ENCODE measurements at regions not wholly inside any gene's neighbourhood (a gene's known extent, or its start where the extent isn't known, plus 50 kb on each side); places are given as distances from the start of the nearest gene placed in this dataset.

DNA sequence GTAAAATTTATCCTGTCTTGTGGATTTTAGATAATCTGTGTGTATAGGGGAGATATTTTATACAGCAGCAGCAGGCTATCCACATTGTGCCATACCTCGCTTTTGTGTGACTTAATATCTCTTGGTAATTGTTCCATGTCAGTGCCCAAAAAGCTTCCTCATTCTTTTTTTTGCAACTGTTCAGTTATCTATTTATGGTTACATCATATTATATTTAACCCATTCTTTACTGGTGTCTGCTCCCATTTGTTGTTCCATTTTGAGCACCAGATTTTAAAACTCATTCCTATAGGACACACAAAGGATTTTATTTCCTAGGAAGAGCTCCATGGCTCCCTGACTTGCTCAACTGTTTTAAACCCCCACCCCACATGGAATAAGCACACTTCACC, 86.3 kb upstream of the RASGRP1 start:
- Histone ChIP-seq H2BK20ac (ENCODE audit: low read length) (no peak overlapping the region), H3K4me3 (ENCODE audit: extremely low read depth in 1 of 4, insufficient read depth in 2 of 4, low read depth in 3 of 4, low read length in 4 of 4) (no peak overlapping the region), H4K91ac (replicated peaks; ENCODE audit: insufficient read length, low read length) (no peak overlapping the region), H3K27me3 (replicated peaks in 1 of 4; ENCODE audit: control insufficient read depth in 3 of 4, extremely low read depth in 1 of 4, insufficient read depth in 3 of 4, low read length in 3 of 4) (no peaks in the 10 kb centered on the region), H3K23me2 (ENCODE audit: low read depth, low read length) (no peaks in the 10 kb centered on the region), H3K18ac (ENCODE audit: extremely low read depth, low read length) (no peak overlapping the region), H3K36me3 (ENCODE audit: control insufficient read depth in 2 of 4, insufficient read depth in 4 of 4, low read length in 3 of 4) (no peaks in the 10 kb centered on the region), H3K4ac (replicated peaks; ENCODE audit: insufficient read length, low read depth, low read length) (no peak overlapping the region), H2BK5ac (ENCODE audit: low read depth, low read length) (no peak overlapping the region), H3K4me2 (ENCODE audit: insufficient read depth in 1 of 2, low read depth in 2 of 2, low read length in 2 of 2) (no peak overlapping the region), H3K4me1 (replicated peaks in 1 of 4; ENCODE audit: control insufficient read depth in 3 of 4, insufficient read depth in 4 of 4, low read length in 3 of 4) (no peaks in the 10 kb centered on the region), H2AFZ (ENCODE audit: low read length) (no peak overlapping the region), H2BK120ac (replicated peaks; ENCODE audit: low read depth, low read length) (no peak overlapping the region), H3K56ac (replicated peaks; ENCODE audit: insufficient read length, low read depth, low read length) (no peak overlapping the region), H3K79me1 (ENCODE audit: low read depth, low read length) (no peaks in the 10 kb centered on the region), H3K79me2 (ENCODE audit: control insufficient read depth in 1 of 2, insufficient read depth in 2 of 2, low read length in 2 of 2) (no peaks in the 10 kb centered on the region), H2BK12ac (ENCODE audit: low read depth, low read length) (no peak overlapping the region), H3K9ac (replicated peaks in 1 of 4; ENCODE audit: extremely low read depth in 1 of 4, low read depth in 3 of 4, low read length in 3 of 4) (no peak overlapping the region), H3K23ac (ENCODE audit: insufficient read length) (no peak overlapping the region), H4K20me1 (replicated peaks in 1 of 2; ENCODE audit: control insufficient read depth in 1 of 2, insufficient read depth in 2 of 2, low read length in 2 of 2) (no peaks in the 10 kb centered on the region), H4K8ac (ENCODE audit: extremely low read depth, insufficient read depth, low read length) (no peak overlapping the region), H4K5ac (ENCODE audit: insufficient read length, low read depth, low read length) (no peak overlapping the region), H2BK15ac (ENCODE audit: low read length) (no peak overlapping the region), H3K9me3 (ENCODE audit: insufficient read depth in 2 of 2, low read depth in 1 of 2, low read length in 1 of 2) (no peaks in the 10 kb centered on the region), H3K14ac (ENCODE audit: insufficient read length) (no peak overlapping the region), H2AK5ac (ENCODE audit: low read depth, low read length) (no peak overlapping the region), H3K27ac (ENCODE audit: low read depth, low read length) (no peak overlapping the region)
- DNase-seq (ENCODE audit: low read depth in 1 of 2, low spot score in 2 of 2) (no peak), FAIRE-seq (no peak)
- CTCF ChIA-PET (ENCODE audit: partially characterized antibody), result interaction anchor here (0.7 to 7.1 kb wide), 9 partner anchors 12 to 211 kb away, joined by 3 to 40 read pairs (median 4); partner anchors contain the start of gene RASGRP1
- POLR2A ChIA-PET (ENCODE audit: partially characterized antibody), result interaction anchor here (1.1 kb wide), 1 partner anchor 197 kb away, joined by 3 read pairs; the partner anchor contains the start of gene FAM98B
- WGBS, 2 experiments (ENCODE audit: extremely low coverage in 1 of 2, insufficient coverage in 1 of 2, insufficient read length in 1 of 2, insufficient replicate concordance in 2 of 2, low coverage in 1 of 2, low lambda C conversion rate in 2 of 2, missing lambda C conversion rate in 1 of 2), result 88% methylated on average over 1 of the region's 1 CpG; no CpG with 5 or more reads in 1 of the 2 experiments
- TF ChIP-seq KDM1A (IDR thresholded peaks at IDR 0.05; ENCODE audit: borderline replicate concordance, low read length), result no peak
- no peak for TF ChIP-seq POLR2AphosphoS5 (IDR thresholded peaks at IDR 0.05; ENCODE audit: low read depth, low read length)
- TF ChIP-seq, protein P1, sequence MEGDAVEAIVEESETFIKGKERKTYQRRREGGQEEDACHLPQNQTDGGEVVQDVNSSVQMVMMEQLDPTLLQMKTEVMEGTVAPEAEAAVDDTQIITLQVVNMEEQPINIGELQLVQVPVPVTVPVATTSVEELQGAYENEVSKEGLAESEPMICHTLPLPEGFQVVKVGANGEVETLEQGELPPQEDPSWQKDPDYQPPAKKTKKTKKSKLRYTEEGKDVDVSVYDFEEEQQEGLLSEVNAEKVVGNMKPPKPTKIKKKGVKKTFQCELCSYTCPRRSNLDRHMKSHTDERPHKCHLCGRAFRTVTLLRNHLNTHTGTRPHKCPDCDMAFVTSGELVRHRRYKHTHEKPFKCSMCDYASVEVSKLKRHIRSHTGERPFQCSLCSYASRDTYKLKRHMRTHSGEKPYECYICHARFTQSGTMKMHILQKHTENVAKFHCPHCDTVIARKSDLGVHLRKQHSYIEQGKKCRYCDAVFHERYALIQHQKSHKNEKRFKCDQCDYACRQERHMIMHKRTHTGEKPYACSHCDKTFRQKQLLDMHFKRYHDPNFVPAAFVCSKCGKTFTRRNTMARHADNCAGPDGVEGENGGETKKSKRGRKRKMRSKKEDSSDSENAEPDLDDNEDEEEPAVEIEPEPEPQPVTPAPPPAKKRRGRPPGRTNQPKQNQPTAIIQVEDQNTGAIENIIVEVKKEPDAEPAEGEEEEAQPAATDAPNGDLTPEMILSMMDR (IDR thresholded peaks at IDR 0.05; ENCODE audit: control extremely low read depth in 1 of 3, insufficient read depth in 1 of 3, low read depth in 1 of 3, low read length in 3 of 3), result no peak
- TF ChIP-seq TCF12 (IDR thresholded peaks at IDR 0.05; ENCODE audit: low read depth, low read length), result no peak
- TF ChIP-seq EP300 (IDR thresholded peaks at IDR 0.05; ENCODE audit: borderline replicate concordance in 1 of 2, low read depth in 2 of 2, low read length in 2 of 2), result no peak
- TF ChIP-seq KDM4A (IDR thresholded peaks at IDR 0.05; ENCODE audit: low read depth, low read length, severe bottlenecking), result no peak
- no peak for TF ChIP-seq SRF (IDR thresholded peaks at IDR 0.05; ENCODE audit: low read depth, low read length)
- no peak for TF ChIP-seq CHD1 (IDR thresholded peaks at IDR 0.05; ENCODE audit: low read depth, low read length)
- TF ChIP-seq SUZ12 (IDR thresholded peaks at IDR 0.05; ENCODE audit: low read length), result no peak
- TF ChIP-seq TBP (IDR thresholded peaks at IDR 0.05; ENCODE audit: low read depth, low read length), result no peak
- no peak for TF ChIP-seq SP4 (IDR thresholded peaks at IDR 0.05; ENCODE audit: low read length)
- TF ChIP-seq SAP30 (IDR thresholded peaks at IDR 0.05; ENCODE audit: insufficient read depth, insufficient replicate concordance, low read length), result no peak
- no peak for TF ChIP-seq KDM5A (IDR thresholded peaks at IDR 0.05; ENCODE audit: low read length)
